Right lobe of liver (tissue), 4 donors: ENCODE measurements at regions not wholly inside any gene's neighbourhood (a gene's known extent, or its start where the extent isn't known, plus 50 kb on each side); places are given as distances from the start of the nearest gene placed in this dataset.

Experiments
- POLR2A ChIP-seq: fragments of 450-650 bp; IDR thresholded peaks from one replicate; pipeline ENCODE4 v1.6.1; 2017; ENCODE audit warnings: antibody characterized with exemption, mild to moderate bottlenecking
- TF ChIP-seq, protein P1 (sequence below), 4 donors: fragments of 200-600 bp in 3 of 4; fragments of 450-650 bp in 1 of 4; IDR thresholded peaks; one replicate each; pipeline versions ENCODE4 v1.5.1 to v1.8.0; 2016 to 2022; ENCODE audit warnings: antibody characterized with exemption in 4 of 4, mild to moderate bottlenecking in 2 of 4
- donor health status: DM: no; HTN: no; CAD: no.
- donor health status: DM: no; HTN: no; CAD: no.
- donor health status: DM: no; HTN: yes; CAD: no.

DNA sequence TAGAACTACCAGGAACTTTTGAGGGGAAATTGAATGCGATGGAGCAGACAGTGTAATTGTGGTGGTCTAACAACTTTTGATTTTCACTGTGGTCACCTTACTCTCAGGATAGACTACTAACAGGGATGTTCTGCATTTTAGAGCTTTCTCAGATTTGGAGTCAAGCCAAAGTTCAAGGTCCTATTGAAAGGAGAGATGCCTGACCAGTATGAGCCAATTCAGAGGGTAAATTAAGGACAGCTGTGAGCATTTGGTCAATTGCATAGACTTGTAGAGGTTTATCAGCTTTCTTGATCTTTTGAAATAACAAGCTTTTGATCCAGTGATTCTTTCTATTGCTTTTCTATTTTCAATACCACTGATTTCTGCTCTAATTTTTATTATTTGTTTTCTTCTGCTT lies 1095.7 kb upstream of the CNTNAP5 start:
- TF ChIP-seq, protein P1, sequence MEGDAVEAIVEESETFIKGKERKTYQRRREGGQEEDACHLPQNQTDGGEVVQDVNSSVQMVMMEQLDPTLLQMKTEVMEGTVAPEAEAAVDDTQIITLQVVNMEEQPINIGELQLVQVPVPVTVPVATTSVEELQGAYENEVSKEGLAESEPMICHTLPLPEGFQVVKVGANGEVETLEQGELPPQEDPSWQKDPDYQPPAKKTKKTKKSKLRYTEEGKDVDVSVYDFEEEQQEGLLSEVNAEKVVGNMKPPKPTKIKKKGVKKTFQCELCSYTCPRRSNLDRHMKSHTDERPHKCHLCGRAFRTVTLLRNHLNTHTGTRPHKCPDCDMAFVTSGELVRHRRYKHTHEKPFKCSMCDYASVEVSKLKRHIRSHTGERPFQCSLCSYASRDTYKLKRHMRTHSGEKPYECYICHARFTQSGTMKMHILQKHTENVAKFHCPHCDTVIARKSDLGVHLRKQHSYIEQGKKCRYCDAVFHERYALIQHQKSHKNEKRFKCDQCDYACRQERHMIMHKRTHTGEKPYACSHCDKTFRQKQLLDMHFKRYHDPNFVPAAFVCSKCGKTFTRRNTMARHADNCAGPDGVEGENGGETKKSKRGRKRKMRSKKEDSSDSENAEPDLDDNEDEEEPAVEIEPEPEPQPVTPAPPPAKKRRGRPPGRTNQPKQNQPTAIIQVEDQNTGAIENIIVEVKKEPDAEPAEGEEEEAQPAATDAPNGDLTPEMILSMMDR (IDR thresholded peaks at IDR 0.05), result no peak
- no peak for TF ChIP-seq POLR2A
